Body of pancreas (tissue), 4 donors: ENCODE measurements at regions not wholly inside any gene's neighbourhood (a gene's known extent, or its start where the extent isn't known, plus 50 kb on each side); places are given as distances from the start of the nearest gene placed in this dataset.

ENCODE experiments used
- CTCF ChIP-seq, 7 experiments: fragments of 450-650 bp in 4 of 7; fragments of 200-600 bp in 3 of 7; sonication (generic) in 3 of 7; IDR thresholded peaks; one replicate each; pipeline ENCODE4 v1.5.1; 2016 to 2019; ENCODE audit warnings: antibody characterized with exemption in 7 of 7
- POLR2A ChIP-seq, 3 donors: fragments of 450-650 bp; IDR thresholded peaks; one replicate each; pipeline ENCODE4 v1.6.1; 2016; ENCODE audit warnings: antibody characterized with exemption in 3 of 3, mild to moderate bottlenecking in 2 of 3

- TF ChIP-seq CTCF (IDR thresholded peaks at IDR 0.05) = no peak
- TF ChIP-seq POLR2A (IDR thresholded peaks at IDR 0.05) = no peak
Measured at GRCh38 chr2:21837168-21837960, 713.6 kb downstream of the TDRD15 start.
